HG03196 (cell line): ENCODE measurements at regions not wholly inside any gene's neighbourhood (a gene's known extent, or its start where the extent isn't known, plus 50 kb on each side); places are given as distances from the start of the nearest gene placed in this dataset.

Source experiments
- ATAC-seq: cut with Tn5 transposase; IDR thresholded peaks from one replicate; pipeline ENCODE4 v1.9.1; 2021; ENCODE audit not compliant: unreplicated experiment

- no peak for ATAC-seq
Measured at GRCh38 chr5:167555565-167556166, 735.8 kb upstream of the WWC1 start.

GRCh38 chr5:167557359-167557758, 734.1 kb upstream of the WWC1 start:
- ATAC-seq = no peak

- ATAC-seq = no peak
Measured at GRCh38 chr5:167561796-167562195, 729.6 kb upstream of the WWC1 start.

- no peak for ATAC-seq
Measured at GRCh38 chr5:167564275-167564674, 727.2 kb upstream of the WWC1 start.

GRCh38 chr5:167565189-167565954, 726.1 kb upstream of the WWC1 start:
- ATAC-seq = no peak

- ATAC-seq = no peak
Measured at GRCh38 chr5:167570431-167570830, 721.0 kb upstream of the WWC1 start.

GRCh38 chr5:167571824-167572223, 719.6 kb upstream of the WWC1 start:
- ATAC-seq = no peak

GRCh38 chr5:167573370-167574127, 717.9 kb upstream of the WWC1 start:
- ATAC-seq = no peak

GRCh38 chr5:167574464-167574863, 717.0 kb upstream of the WWC1 start:
- no peak for ATAC-seq

GRCh38 chr5:167575330-167575729, 716.1 kb upstream of the WWC1 start:
- ATAC-seq = no peak

- ATAC-seq = no peak
Measured at GRCh38 chr5:167576126-167576525, 715.3 kb upstream of the WWC1 start.

- ATAC-seq = no peak
Measured at GRCh38 chr5:167576897-167577296, 714.5 kb upstream of the WWC1 start.

- ATAC-seq = no peak
Measured at GRCh38 chr5:167577616-167578015, 713.8 kb upstream of the WWC1 start.

GRCh38 chr5:167578977-167579692, 712.3 kb upstream of the WWC1 start:
- no peak for ATAC-seq

GRCh38 chr5:167579693-167580055, 711.8 kb upstream of the WWC1 start:
- no peak for ATAC-seq

GRCh38 chr5:167580608-167581007, 710.8 kb upstream of the WWC1 start:
- ATAC-seq = no peak

- ATAC-seq = no peak
Measured at GRCh38 chr5:167582283-167582682, 709.2 kb upstream of the WWC1 start.

GRCh38 chr5:167582886-167583285, 708.6 kb upstream of the WWC1 start:
- no peak for ATAC-seq

- ATAC-seq = no peak
Measured at GRCh38 chr5:167585184-167585583, 706.3 kb upstream of the WWC1 start.

- ATAC-seq = no peak
Measured at GRCh38 chr5:167587772-167588437, 703.5 kb upstream of the WWC1 start.

- ATAC-seq = no peak
Measured at GRCh38 chr5:167592114-167592513, 699.3 kb upstream of the WWC1 start.
